Ascending aorta (tissue), 2 donors: ENCODE measurements at regions not wholly inside any gene's neighbourhood (a gene's known extent, or its start where the extent isn't known, plus 50 kb on each side); places are given as distances from the start of the nearest gene placed in this dataset.

Source experiments
- DNase-seq, 2 donors: peaks; one replicate each; pipeline ENCODE4 v3.0.0-alpha.2; 2019; ENCODE audit warnings: low spot score in 2 of 2
- H3K27ac ChIP-seq, 2 donors: fragments of 200-600 bp; sonication (generic); one replicate each; pipeline ENCODE4 v1.5.1; 2016 to 2017; ENCODE audit warnings: mild to moderate bottlenecking in 1 of 2
- H3K27me3 ChIP-seq: fragments of 200-600 bp; sonication (generic); one replicate; pipeline ENCODE4 v1.5.1; 2017
- H3K36me3 ChIP-seq, 2 donors: fragments of 200-600 bp; sonication (generic); one replicate each; pipeline ENCODE4 v1.5.1; 2016
- H3K4me1 ChIP-seq, 2 donors: fragments of 200-600 bp; sonication (generic); one replicate each; pipeline ENCODE4 v1.5.1; 2016 to 2017; ENCODE audit warnings: mild to moderate bottlenecking in 1 of 2
- H3K4me3 ChIP-seq, 2 donors: fragments of 200-600 bp; sonication (generic); one replicate each; pipeline ENCODE4 v1.5.1; 2016 to 2017; ENCODE audit warnings: mild to moderate bottlenecking in 1 of 2
- H3K9me3 ChIP-seq, 2 donors: fragments of 200-600 bp; sonication (generic); one replicate each; pipeline ENCODE4 v1.5.1; 2016
- CTCF ChIP-seq, 3 experiments: fragments of 200-600 bp in 2 of 3; fragments of 450-650 bp in 1 of 3; sonication (generic) in 2 of 3; IDR thresholded peaks; one replicate each; pipeline ENCODE4 v1.5.1; 2016 to 2019; ENCODE audit warnings: antibody characterized with exemption in 3 of 3, mild to moderate bottlenecking in 1 of 3, moderate library complexity in 1 of 3
- intact Hi-C: fragments of 100-400 bp; cut with DNase I; formaldehyde crosslinking; loops from one replicate; pipeline ENCODE4 v1.15.1; 2023

GRCh38 chr16:80265624-80266306 is 275.0 kb upstream of the DYNLRB2 start:
- H3K27ac ChIP-seq = no peak overlapping the region
- no peaks in the 10 kb centered on the region for H3K27me3 ChIP-seq
- H3K36me3 ChIP-seq = no peaks in the 10 kb centered on the region
- TF ChIP-seq CTCF (IDR thresholded peaks at IDR 0.05) = no peak
- no peak overlapping the region for H3K4me3 ChIP-seq
- DNase-seq = no peak
- no peaks in the 10 kb centered on the region for H3K4me1 ChIP-seq
- intact Hi-C loops = no loop called here
- H3K9me3 ChIP-seq = no peaks in the 10 kb centered on the region

- Histone ChIP-seq H3K4me1 (no peaks in the 10 kb centered on the region), H3K27me3 (no peaks in the 10 kb centered on the region), H3K9me3 (no peaks in the 10 kb centered on the region), H3K36me3 (no peaks in the 10 kb centered on the region), H3K4me3 (no peak overlapping the region), H3K27ac (no peak overlapping the region)
- no peak for DNase-seq
- TF ChIP-seq CTCF (IDR thresholded peaks at IDR 0.05) = no peak
- intact Hi-C loops = no loop called here
Measured at GRCh38 chr16:80263848-80264694, 276.7 kb upstream of the DYNLRB2 start.

GRCh38 chr16:80263181-80263823 is 277.5 kb upstream of the DYNLRB2 start:
- Histone ChIP-seq H3K27me3 (no peaks in the 10 kb centered on the region), H3K4me3 (no peak overlapping the region), H3K9me3 (no peaks in the 10 kb centered on the region), H3K36me3 (no peaks in the 10 kb centered on the region), H3K27ac (no peak overlapping the region), H3K4me1 (no peaks in the 10 kb centered on the region)
- no peak for DNase-seq
- intact Hi-C loops = no loop called here
- no peak for TF ChIP-seq CTCF (IDR thresholded peaks at IDR 0.05)

- Histone ChIP-seq H3K36me3 (no peaks in the 10 kb centered on the region), H3K4me1 (no peaks in the 10 kb centered on the region), H3K27me3 (no peaks in the 10 kb centered on the region), H3K9me3 (no peaks in the 10 kb centered on the region), H3K4me3 (no peak overlapping the region), H3K27ac (no peak overlapping the region)
- no peak for TF ChIP-seq CTCF (IDR thresholded peaks at IDR 0.05)
- no peak for DNase-seq
- intact Hi-C loops = no loop called here
Measured at GRCh38 chr16:80260906-80261311, 279.9 kb upstream of the DYNLRB2 start.

GRCh38 chr16:80259290-80259805 is 281.4 kb upstream of the DYNLRB2 start:
- Histone ChIP-seq H3K9me3 (no peaks in the 10 kb centered on the region), H3K4me3 (no peak overlapping the region), H3K27ac (no peak overlapping the region), H3K36me3 (no peaks in the 10 kb centered on the region), H3K27me3 (no peaks in the 10 kb centered on the region), H3K4me1 (no peaks in the 10 kb centered on the region)
- intact Hi-C loops = no loop called here
- TF ChIP-seq CTCF (IDR thresholded peaks at IDR 0.05) = no peak
- DNase-seq = no peak
